ENCODE measurements at regions not wholly inside any gene's neighbourhood (a gene's known extent, or its start where the extent isn't known, plus 50 kb on each side); places are given as distances from the start of the nearest gene placed in this dataset.
"Not testable (repeated sequence)": the region's sequence is repeated elsewhere in the genome, so short reads cannot be mapped to it uniquely, and the experiment has no call there.

DNA sequence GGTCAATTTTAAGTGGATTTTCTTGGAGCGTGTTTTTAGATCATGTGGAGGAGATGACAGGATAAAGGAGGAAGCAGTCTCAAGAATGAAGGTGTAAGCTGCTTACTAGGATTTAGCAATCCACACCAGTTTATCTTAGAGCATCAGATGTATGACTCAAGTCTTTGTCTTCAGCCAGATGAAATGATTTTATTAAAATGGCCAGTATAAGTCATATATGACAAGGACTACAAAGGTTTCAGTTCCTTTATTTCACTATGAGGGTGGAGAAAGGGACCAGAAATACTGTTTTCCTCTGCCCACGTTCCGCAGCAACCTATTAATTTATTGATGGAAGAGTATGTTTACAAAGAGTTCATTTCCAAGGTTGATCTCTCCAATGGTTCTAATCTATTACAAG is 970.5 kb upstream of the SLC39A10 start:
- Mint-ChIP-seq H3K4me3 (ENCODE audit: unreplicated experiment) (no peak overlapping the region), H3K36me3 (ENCODE audit: unreplicated experiment) (no peaks in the 10 kb centered on the region), H3K27ac (ENCODE audit: unreplicated experiment) (no peak overlapping the region), H3K27me3 (ENCODE audit: unreplicated experiment) (peaks cover 11% of the 10 kb centered on the region), H3K9me3 (ENCODE audit: unreplicated experiment) (no peaks in the 10 kb centered on the region), H3K4me1 (ENCODE audit: unreplicated experiment) (no peaks in the 10 kb centered on the region)
- DNase-seq (ENCODE audit: extremely low spot score, unreplicated experiment), result no peak
- no peak for TF ChIP-seq CTCF (IDR thresholded peaks at IDR 0.05)

- no peak for DNase-seq (ENCODE audit: extremely low spot score, unreplicated experiment)
- Mint-ChIP-seq H3K27ac (ENCODE audit: unreplicated experiment) (no peak overlapping the region), H3K36me3 (ENCODE audit: unreplicated experiment) (no peaks in the 10 kb centered on the region), H3K27me3 (ENCODE audit: unreplicated experiment) (peaks cover 15% of the 10 kb centered on the region), H3K9me3 (ENCODE audit: unreplicated experiment) (no peaks in the 10 kb centered on the region), H3K4me1 (ENCODE audit: unreplicated experiment) (no peaks in the 10 kb centered on the region), H3K4me3 (ENCODE audit: unreplicated experiment) (no peak overlapping the region)
- no peak for TF ChIP-seq CTCF (IDR thresholded peaks at IDR 0.05)
These were observed 983.0 kb upstream of the SLC39A10 start for GRCh38 chr2:194674043-194674442.

GRCh38 chr2:194672994-194673393 is 984.0 kb upstream of the SLC39A10 start:
- no peak for TF ChIP-seq CTCF (IDR thresholded peaks at IDR 0.05)
- Mint-ChIP-seq H3K27ac (ENCODE audit: unreplicated experiment) (no peak overlapping the region), H3K9me3 (ENCODE audit: unreplicated experiment) (no peaks in the 10 kb centered on the region), H3K4me3 (ENCODE audit: unreplicated experiment) (no peak overlapping the region), H3K36me3 (ENCODE audit: unreplicated experiment) (no peaks in the 10 kb centered on the region), H3K27me3 (ENCODE audit: unreplicated experiment) (peaks cover 13% of the 10 kb centered on the region), H3K4me1 (ENCODE audit: unreplicated experiment) (no peaks in the 10 kb centered on the region)
- DNase-seq (ENCODE audit: extremely low spot score, unreplicated experiment), result no peak

DNA sequence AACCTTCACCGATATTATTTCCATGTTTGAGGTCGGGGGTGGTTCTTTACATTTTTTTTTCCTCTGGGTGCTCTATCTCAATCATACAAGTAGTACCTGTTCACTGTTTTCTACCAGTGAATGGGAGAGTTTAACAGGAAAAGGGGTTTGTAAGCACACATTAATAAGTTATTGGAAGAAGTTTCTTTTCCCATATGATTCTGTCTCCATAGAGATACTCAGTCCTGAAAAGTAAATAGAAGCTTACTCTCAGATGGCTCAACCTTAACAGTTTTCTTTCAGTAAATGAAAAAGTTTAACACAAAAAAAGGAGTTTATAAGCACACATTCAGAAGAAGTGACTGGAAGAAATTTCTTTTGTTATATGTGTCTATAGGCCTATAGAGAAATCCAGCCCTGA is 995.6 kb upstream of the SLC39A10 start:
- Mint-ChIP-seq H3K4me3 (ENCODE audit: unreplicated experiment) (no peak overlapping the region), H3K9me3 (ENCODE audit: unreplicated experiment) (no peaks in the 10 kb centered on the region), H3K27me3 (ENCODE audit: unreplicated experiment) (peaks cover 2% of the 10 kb centered on the region), H3K4me1 (ENCODE audit: unreplicated experiment) (no peaks in the 10 kb centered on the region), H3K36me3 (ENCODE audit: unreplicated experiment) (no peaks in the 10 kb centered on the region), H3K27ac (ENCODE audit: unreplicated experiment) (no peak overlapping the region)
- no peak for DNase-seq (ENCODE audit: extremely low spot score, unreplicated experiment)
- TF ChIP-seq CTCF (IDR thresholded peaks at IDR 0.05), result no peak

- H3K27ac Mint-ChIP-seq (ENCODE audit: unreplicated experiment); H3K4me1 Mint-ChIP-seq (ENCODE audit: unreplicated experiment); H3K9me3 Mint-ChIP-seq (ENCODE audit: unreplicated experiment); H3K4me3 Mint-ChIP-seq (ENCODE audit: unreplicated experiment); DNase-seq (ENCODE audit: extremely low spot score, unreplicated experiment); H3K27me3 Mint-ChIP-seq (ENCODE audit: unreplicated experiment); H3K36me3 Mint-ChIP-seq (ENCODE audit: unreplicated experiment): not testable (repeated sequence)
These were observed 1018.0 kb upstream of the SLC39A10 start for GRCh38 chr2:194639057-194639456.

- no peak for DNase-seq (ENCODE audit: extremely low spot score, unreplicated experiment)
- Mint-ChIP-seq H3K4me1 (ENCODE audit: unreplicated experiment) (no peaks in the 10 kb centered on the region), H3K27ac (ENCODE audit: unreplicated experiment) (no peak overlapping the region), H3K36me3 (ENCODE audit: unreplicated experiment) (no peaks in the 10 kb centered on the region), H3K4me3 (ENCODE audit: unreplicated experiment) (no peak overlapping the region), H3K27me3 (ENCODE audit: unreplicated experiment) (no peaks in the 10 kb centered on the region), H3K9me3 (ENCODE audit: unreplicated experiment) (no peaks in the 10 kb centered on the region)
- TF ChIP-seq CTCF (IDR thresholded peaks at IDR 0.05), result no peak
These were observed 1035.1 kb upstream of the SLC39A10 start for GRCh38 chr2:194621945-194622344.

All from osteocyte (in vitro differentiated cells).